Activated B cell treated with CpG ODN at 0.5 μM for 24 hours (primary cell): ENCODE measurements at regions not wholly inside any gene's neighbourhood (a gene's known extent, or its start where the extent isn't known, plus 50 kb on each side); places are given as distances from the start of the nearest gene placed in this dataset.

Source experiments
- ATAC-seq: fragments of 200-7000 bp; cut with Tn5 transposase; one replicate; pipeline ENCODE4 v1.10.0; 2021; ENCODE audit warnings: low read depth, mild to moderate bottlenecking, moderate library complexity
- CTCF ChIA-PET: fragments of 350-600 bp; sonication (Branson Sonifier 250); formaldehyde crosslinking; loops from one replicate; lab custom pipeline; 2021; ENCODE audit warnings: antibody characterized with exemption; lab: Charles Lee
- POLR2A ChIA-PET: fragments of 350-600 bp; sonication (Branson Sonifier 250); formaldehyde crosslinking; loops from one replicate; lab custom pipeline; 2021; ENCODE audit warnings: antibody characterized with exemption; lab: Charles Lee
- DNase-seq: peaks from one replicate; pipeline ENCODE4 v3.0.0; 2022
- H3K27ac Mint-ChIP-seq: one replicate; pipeline ENCODE4 v1.8.0; 2020; ENCODE audit warnings: mixed read lengths
- H3K27me3 Mint-ChIP-seq: one replicate; pipeline ENCODE4 v1.8.0; 2021; ENCODE audit warnings: mixed read lengths
- H3K36me3 Mint-ChIP-seq: one replicate; pipeline ENCODE4 v1.8.0; 2021; ENCODE audit warnings: low read depth, mixed read lengths
- H3K4me1 Mint-ChIP-seq: one replicate; pipeline ENCODE4 v1.8.0; 2021; ENCODE audit warnings: mixed read lengths
- H3K4me3 Mint-ChIP-seq: one replicate; pipeline ENCODE4 v1.8.0; 2020; ENCODE audit warnings: mild to moderate bottlenecking, mixed read lengths
- H3K9me3 Mint-ChIP-seq: one replicate; pipeline ENCODE4 v1.8.0; 2020; ENCODE audit warnings: mixed read lengths
- intact Hi-C: fragments of 100-400 bp; cut with micrococcal nuclease; formaldehyde crosslinking; loops from one replicate; pipeline ENCODE4 v1.15.1; 2024
- TF ChIP-seq, protein P1 (sequence below): fragments of 200-600 bp; IDR thresholded peaks from one replicate; pipeline ENCODE4 v1.8.0; 2022; ENCODE audit warnings: antibody characterized with exemption, mild to moderate bottlenecking

DNA sequence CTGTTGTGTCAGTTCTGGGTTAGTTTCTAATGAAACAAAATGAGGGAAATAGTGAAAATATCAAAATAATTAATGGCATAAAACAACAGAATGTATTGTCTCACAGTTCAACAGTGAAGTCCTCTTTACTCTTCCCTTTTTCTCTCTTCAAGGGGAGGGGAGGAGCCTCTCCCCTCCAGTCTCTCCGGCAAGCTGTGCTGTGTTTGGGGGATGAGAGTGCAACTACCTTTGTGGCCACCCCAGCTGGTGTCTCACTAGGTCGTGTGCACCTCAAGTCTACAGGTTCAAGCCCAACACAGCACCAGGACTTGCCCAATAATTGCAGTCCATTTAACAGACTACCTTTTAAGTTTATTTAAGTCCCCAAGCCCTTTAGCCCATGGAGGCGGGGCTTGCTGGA lies 271.7 kb upstream of the DOK6 start:
- Mint-ChIP-seq H3K4me1 (no peaks in the 10 kb centered on the region), H3K9me3 (peaks cover 8% of the 10 kb centered on the region), H3K36me3 (no peaks in the 10 kb centered on the region), H3K4me3 (no peak overlapping the region), H3K27me3 (no peaks in the 10 kb centered on the region), H3K27ac (no peak overlapping the region)
- ChIA-PET POLR2A (interaction anchor here (0.7 kb wide), 1 partner anchor 42 kb away, joined by 5 read pairs; no protein-coding TSS in a partner anchor), CTCF (no interaction called here)
- TF ChIP-seq, protein P1, sequence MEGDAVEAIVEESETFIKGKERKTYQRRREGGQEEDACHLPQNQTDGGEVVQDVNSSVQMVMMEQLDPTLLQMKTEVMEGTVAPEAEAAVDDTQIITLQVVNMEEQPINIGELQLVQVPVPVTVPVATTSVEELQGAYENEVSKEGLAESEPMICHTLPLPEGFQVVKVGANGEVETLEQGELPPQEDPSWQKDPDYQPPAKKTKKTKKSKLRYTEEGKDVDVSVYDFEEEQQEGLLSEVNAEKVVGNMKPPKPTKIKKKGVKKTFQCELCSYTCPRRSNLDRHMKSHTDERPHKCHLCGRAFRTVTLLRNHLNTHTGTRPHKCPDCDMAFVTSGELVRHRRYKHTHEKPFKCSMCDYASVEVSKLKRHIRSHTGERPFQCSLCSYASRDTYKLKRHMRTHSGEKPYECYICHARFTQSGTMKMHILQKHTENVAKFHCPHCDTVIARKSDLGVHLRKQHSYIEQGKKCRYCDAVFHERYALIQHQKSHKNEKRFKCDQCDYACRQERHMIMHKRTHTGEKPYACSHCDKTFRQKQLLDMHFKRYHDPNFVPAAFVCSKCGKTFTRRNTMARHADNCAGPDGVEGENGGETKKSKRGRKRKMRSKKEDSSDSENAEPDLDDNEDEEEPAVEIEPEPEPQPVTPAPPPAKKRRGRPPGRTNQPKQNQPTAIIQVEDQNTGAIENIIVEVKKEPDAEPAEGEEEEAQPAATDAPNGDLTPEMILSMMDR, result no peak
- no peak for DNase-seq
- intact Hi-C loops, result no loop called here
- no peak for ATAC-seq

DNA sequence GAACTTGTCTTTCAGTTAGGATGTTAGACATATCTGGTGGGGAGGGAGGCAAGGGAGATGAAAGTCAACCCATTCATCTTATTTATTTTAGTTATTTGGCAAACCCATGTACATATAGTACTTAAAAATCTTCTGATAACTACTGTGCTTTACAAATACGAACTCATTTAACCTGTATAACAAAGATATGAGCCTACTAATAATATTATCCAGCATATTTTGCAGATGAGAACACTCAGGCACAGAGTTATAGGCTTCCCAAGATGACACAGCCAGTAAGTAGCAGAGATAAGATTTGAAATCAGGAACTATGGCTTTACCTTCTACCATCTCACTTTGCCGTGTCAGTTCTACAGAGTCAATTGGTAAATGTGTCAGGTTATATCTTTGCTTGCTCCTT lies 262.6 kb upstream of the DOK6 start:
- TF ChIP-seq, protein P1, result no peak
- ATAC-seq (no peak), DNase-seq (no peak)
- Mint-ChIP-seq H3K27ac (no peak overlapping the region), H3K4me3 (no peak overlapping the region), H3K36me3 (no peaks in the 10 kb centered on the region), H3K27me3 (no peaks in the 10 kb centered on the region), H3K9me3 (no peaks in the 10 kb centered on the region), H3K4me1 (no peaks in the 10 kb centered on the region)
- intact Hi-C loops, result no loop called here
- CTCF ChIA-PET, result no interaction called here
- POLR2A ChIA-PET, result no interaction called here

DNA sequence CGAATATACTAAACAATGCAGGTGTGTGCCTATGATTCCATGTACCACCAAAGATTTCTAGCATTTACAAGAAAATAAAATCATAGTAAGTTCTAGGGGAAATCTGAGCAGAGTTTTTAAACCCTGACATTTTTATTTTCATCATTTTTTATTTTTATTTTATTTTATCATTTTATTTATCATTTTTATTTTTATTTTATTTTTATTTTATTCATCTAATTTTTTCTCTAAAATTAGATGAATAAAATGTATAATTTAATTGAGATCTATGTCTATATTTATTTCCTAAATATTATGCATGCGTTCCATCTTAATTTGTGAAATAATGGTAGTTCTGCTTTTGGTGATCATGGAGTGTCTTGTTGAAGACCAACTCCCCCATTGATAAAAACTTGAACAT lies 257.6 kb upstream of the DOK6 start:
- POLR2A ChIA-PET, result no interaction called here
- no peaks in the 10 kb centered on the region for H3K27me3 Mint-ChIP-seq
- CTCF ChIA-PET, result no interaction called here
- no peak overlapping the region for H3K27ac Mint-ChIP-seq
- intact Hi-C loops, result no loop called here
- DNase-seq (no peak), ATAC-seq (no peak)
- H3K36me3 Mint-ChIP-seq, result no peaks in the 10 kb centered on the region
- TF ChIP-seq, protein P1, result no peak
- no peaks in the 10 kb centered on the region for H3K9me3 Mint-ChIP-seq
- H3K4me1 Mint-ChIP-seq, result no peaks in the 10 kb centered on the region
- no peak overlapping the region for H3K4me3 Mint-ChIP-seq

DNA sequence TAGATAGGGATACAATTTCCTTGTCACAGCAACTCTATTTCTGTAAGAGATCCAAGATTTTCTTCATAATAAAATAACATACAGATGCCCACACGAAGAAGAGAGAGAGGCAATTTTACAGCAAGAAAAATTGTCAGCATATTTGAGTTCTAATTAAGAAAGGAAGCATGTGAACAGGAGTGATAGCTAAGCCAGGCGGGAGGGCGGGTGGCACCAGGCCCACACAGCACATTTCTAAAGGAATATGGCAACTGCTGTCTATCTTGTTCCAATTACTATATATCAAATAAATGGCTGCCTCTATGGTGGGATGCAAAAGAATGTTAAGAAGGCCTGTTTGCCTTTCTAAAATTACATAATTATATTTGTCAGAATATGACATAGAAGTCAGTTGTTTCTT lies 248.3 kb upstream of the DOK6 start:
- Mint-ChIP-seq H3K27ac (no peak overlapping the region), H3K9me3 (no peaks in the 10 kb centered on the region), H3K4me1 (no peaks in the 10 kb centered on the region), H3K4me3 (no peak overlapping the region), H3K27me3 (no peaks in the 10 kb centered on the region), H3K36me3 (no peaks in the 10 kb centered on the region)
- ChIA-PET POLR2A (no interaction called here), CTCF (no interaction called here)
- intact Hi-C loops, result loop anchor here (10.0 kb wide), 1 partner anchor 62 kb away; no protein-coding TSS in a partner anchor
- DNase-seq (no peak), ATAC-seq (no peak)
- TF ChIP-seq, protein P1, result no peak

DNA sequence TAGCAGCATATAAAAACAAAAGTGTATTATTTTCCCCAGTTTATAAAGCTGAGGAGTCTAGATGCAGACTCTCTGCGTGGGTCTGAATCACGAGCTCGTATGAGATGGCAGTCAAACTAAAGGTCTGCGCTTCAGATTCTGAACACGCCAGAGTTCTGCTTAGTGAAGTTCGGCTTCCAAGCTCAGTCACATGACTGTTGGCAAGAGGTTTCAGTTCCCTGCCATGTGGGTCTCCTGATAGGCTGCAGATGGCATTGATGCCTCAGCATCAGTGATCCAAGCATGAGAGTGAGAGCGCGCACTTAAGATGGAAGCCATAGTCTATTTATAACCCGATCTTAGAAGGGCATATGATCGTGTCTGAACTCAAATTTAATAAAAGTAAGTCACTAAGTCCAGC lies 242.8 kb upstream of the DOK6 start:
- POLR2A ChIA-PET, result no interaction called here
- no peaks in the 10 kb centered on the region for H3K4me1 Mint-ChIP-seq
- H3K27me3 Mint-ChIP-seq, result no peaks in the 10 kb centered on the region
- no peaks in the 10 kb centered on the region for H3K36me3 Mint-ChIP-seq
- no peak for ATAC-seq
- H3K4me3 Mint-ChIP-seq, result no peak overlapping the region
- no peaks in the 10 kb centered on the region for H3K9me3 Mint-ChIP-seq
- no peak overlapping the region for H3K27ac Mint-ChIP-seq
- CTCF ChIA-PET, result no interaction called here
- TF ChIP-seq, protein P1, result no peak
- intact Hi-C loops, result loop anchor here (10.0 kb wide), 1 partner anchor 57 kb away; no protein-coding TSS in a partner anchor
- no peak for DNase-seq
